Esophagus squamous epithelium (tissue), 5 donors: ENCODE measurements at regions not wholly inside any gene's neighbourhood (a gene's known extent, or its start where the extent isn't known, plus 50 kb on each side); places are given as distances from the start of the nearest gene placed in this dataset.
A peak's percentile ranks its signal among the peaks of the same experiment; 100 is the strongest.

Experiments
- DNase-seq: peaks from one replicate; lab custom pipeline; 2025; lab: John Stamatoyannopoulos, UW
- H3K27ac ChIP-seq, 4 donors: fragments of 200-600 bp; sonication (generic); one replicate each; pipeline ENCODE4 v1.5.1; 2016 to 2019; ENCODE audit warnings: mild to moderate bottlenecking in 1 of 4
- H3K27me3 ChIP-seq, 4 donors: fragments of 200-600 bp; sonication (generic); 1 replicate in 3 of 4; 2 replicates in 1 of 4; pipeline versions ENCODE4 v1.5.1 to v1.6.0; 2017 to 2021; ENCODE audit warnings: antibody characterized with exemption in 1 of 4
- H3K36me3 ChIP-seq, 3 donors: fragments of 200-600 bp; sonication (generic); one replicate each; pipeline ENCODE4 v1.5.1; 2016 to 2019
- H3K4me1 ChIP-seq, 3 donors: fragments of 200-600 bp; sonication (generic); one replicate each; pipeline ENCODE4 v1.5.1; 2017 to 2019
- H3K4me3 ChIP-seq, 4 donors: fragments of 200-600 bp; sonication (generic); 1 replicate in 3 of 4; 2 replicates in 1 of 4; pipeline ENCODE4 v1.5.1; 2016 to 2019; ENCODE audit warnings: mild to moderate bottlenecking in 2 of 4, moderate library complexity in 1 of 4
- H3K9me3 ChIP-seq, 3 donors: fragments of 200-600 bp; sonication (generic); one replicate each; pipeline ENCODE4 v1.5.1; 2016 to 2019
- CTCF ChIP-seq, 6 experiments: fragments of 450-650 bp in 4 of 6; fragments of 200-600 bp in 2 of 6; sonication (generic) in 2 of 6; IDR thresholded peaks; one replicate each; pipeline ENCODE4 v1.5.1; 2016 to 2019; ENCODE audit warnings: antibody characterized with exemption in 6 of 6, mild to moderate bottlenecking in 4 of 6, moderate library complexity in 4 of 6
- POLR2A ChIP-seq, 4 donors: fragments of 450-650 bp; IDR thresholded peaks; one replicate each; pipeline ENCODE4 v1.6.1; 2017; ENCODE audit warnings: antibody characterized with exemption in 4 of 4, mild to moderate bottlenecking in 4 of 4, moderate library complexity in 3 of 4
- WGBS, 2 donors: methylation state at CpG; one replicate each; pipeline ENCODE4 v1.1.5; 2018; 5-methylcytosine and 5-hydroxymethylcytosine counted together
- intact Hi-C: fragments of 100-400 bp; cut with DNase I; formaldehyde crosslinking; loops from one replicate; pipeline ENCODE4 v1.15.0; 2022
- donor health status: DM: yes; HTN: yes; CAD: no.

DNA sequence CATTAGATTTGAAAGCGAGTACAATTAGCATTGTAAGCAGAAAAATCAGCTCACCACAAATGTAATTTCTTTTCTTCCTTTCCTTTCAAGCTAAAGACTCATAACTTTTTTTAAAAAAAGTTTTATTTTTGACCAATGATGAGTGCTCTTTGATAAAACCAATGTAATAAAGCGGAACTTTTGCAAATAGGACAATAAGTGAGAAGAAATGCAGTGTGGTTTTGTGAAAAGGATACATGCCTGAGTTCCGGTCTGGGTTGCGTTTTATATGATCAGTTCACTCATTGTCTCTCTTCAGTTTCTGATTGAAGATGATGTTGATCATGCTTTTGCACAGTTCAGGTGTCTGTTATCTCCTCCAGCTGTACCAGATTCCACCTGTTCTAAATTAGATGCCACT is 274.4 kb downstream of the KLF12 start:
- 63 to 66% methylated on average over 4 of the region's 4 CpGs for WGBS, 2 donors
- intact Hi-C loops, result no loop called here
- TF ChIP-seq CTCF (IDR thresholded peaks at IDR 0.05) (no peak), POLR2A (IDR thresholded peaks at IDR 0.05) (no peak)
- H3K27ac ChIP-seq, result no peak overlapping the region
- H3K36me3 ChIP-seq, result no peaks in the 10 kb centered on the region
- H3K4me1 ChIP-seq, result no peaks in the 10 kb centered on the region
- H3K9me3 ChIP-seq, result no peaks in the 10 kb centered on the region
- DNase-seq, result no peak
- H3K27me3 ChIP-seq, result no peaks in the 10 kb centered on the region
- H3K4me3 ChIP-seq, result no peak overlapping the region

- no peak for TF ChIP-seq POLR2A (IDR thresholded peaks at IDR 0.05)
- TF ChIP-seq CTCF (IDR thresholded peaks at IDR 0.05), result no peak
- no peaks in the 10 kb centered on the region for H3K4me1 ChIP-seq
- no peaks in the 10 kb centered on the region for H3K27me3 ChIP-seq
- intact Hi-C loops, result no loop called here
- no peak for DNase-seq
- H3K27ac ChIP-seq, result no peak overlapping the region
- no peak overlapping the region for H3K4me3 ChIP-seq
- no peaks in the 10 kb centered on the region for H3K36me3 ChIP-seq
- H3K9me3 ChIP-seq, result no peaks in the 10 kb centered on the region
- 90 to 95% methylated on average over 2 of the region's 2 CpGs for WGBS, 2 donors
Measured at GRCh38 chr13:73857106-73857505, 277.1 kb downstream of the KLF12 start.

- no peak overlapping the region for H3K4me3 ChIP-seq
- intact Hi-C loops, result no loop called here
- TF ChIP-seq POLR2A (IDR thresholded peaks at IDR 0.05) (no peak), CTCF (IDR thresholded peaks at IDR 0.05) (no peak)
- no peak overlapping the region for H3K27ac ChIP-seq
- no peaks in the 10 kb centered on the region for H3K36me3 ChIP-seq
- no peaks in the 10 kb centered on the region for H3K4me1 ChIP-seq
- WGBS, 2 donors, result 77 to 83% methylated on average over 3 of the region's 3 CpGs
- no peak for DNase-seq
- H3K9me3 ChIP-seq, result no peaks in the 10 kb centered on the region
- H3K27me3 ChIP-seq, result no peaks in the 10 kb centered on the region
Measured at GRCh38 chr13:73851104-73851503, 283.1 kb downstream of the KLF12 start.

DNA sequence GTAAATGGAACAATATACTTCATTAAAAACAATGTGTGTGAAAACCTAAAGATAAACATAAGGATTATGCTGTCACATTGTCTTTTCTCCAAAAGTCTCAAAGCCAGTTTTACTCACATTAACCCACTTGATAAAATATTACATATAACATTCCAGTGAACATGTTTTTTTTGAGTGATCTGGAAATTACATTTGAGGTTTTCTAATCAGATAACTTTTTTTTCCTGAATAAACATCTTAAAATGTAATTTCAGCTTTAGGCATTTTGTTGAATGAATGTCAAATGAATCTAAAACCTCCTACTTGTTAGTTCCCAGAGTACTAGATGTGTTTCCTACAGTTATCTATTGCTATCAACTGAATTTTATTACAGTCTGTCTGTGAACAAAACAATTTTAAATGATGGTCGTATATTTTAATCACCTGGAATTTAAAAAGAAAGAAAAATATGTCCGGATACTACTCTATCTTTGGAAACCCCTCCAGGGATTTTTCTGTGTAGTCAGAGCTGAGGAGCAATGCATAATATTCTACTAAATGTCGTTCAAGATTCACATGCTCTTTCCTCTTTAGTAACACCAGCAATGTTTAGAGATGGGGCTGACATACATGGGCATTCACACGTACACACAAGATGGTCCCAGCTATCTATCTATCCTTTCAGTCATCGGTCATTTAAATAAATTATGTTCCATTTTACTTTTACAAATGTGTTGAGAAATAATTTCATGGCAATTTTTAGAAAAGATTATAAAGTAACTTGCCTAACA is 283.9 kb downstream of the KLF12 start:
- 59 to 70% methylated on average over 5 of the region's 5 CpGs for WGBS, 2 donors
- no peaks in the 10 kb centered on the region for H3K4me1 ChIP-seq
- intact Hi-C loops, result no loop called here
- no peak for TF ChIP-seq CTCF (IDR thresholded peaks at IDR 0.05)
- TF ChIP-seq POLR2A (IDR thresholded peaks at IDR 0.05), result no peak
- DNase-seq, result no peak
- H3K4me3 ChIP-seq, result no peak overlapping the region
- no peak overlapping the region for H3K27ac ChIP-seq
- H3K36me3 ChIP-seq, result no peaks in the 10 kb centered on the region
- H3K9me3 ChIP-seq, result no peaks in the 10 kb centered on the region
- H3K27me3 ChIP-seq, result no peaks in the 10 kb centered on the region

DNA sequence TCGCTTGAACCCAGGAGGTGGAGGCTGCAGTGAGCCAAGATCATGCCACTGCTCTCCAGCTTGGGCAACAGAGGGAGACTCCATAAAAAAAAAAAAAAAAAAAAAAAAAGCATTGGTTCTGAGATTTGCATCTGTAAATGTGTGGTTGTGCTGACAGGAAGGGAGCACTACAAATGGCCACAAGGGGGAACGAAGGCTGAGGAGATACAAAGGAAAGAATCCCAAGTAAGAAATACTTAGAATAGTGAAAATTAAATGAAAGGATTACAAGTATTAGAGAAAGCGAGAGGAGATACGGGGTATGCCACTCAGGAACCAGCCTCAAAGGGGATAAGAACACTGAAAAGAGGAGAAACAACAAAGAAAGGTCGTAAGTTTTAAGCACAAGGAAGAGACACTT is 284.9 kb downstream of the KLF12 start:
- intact Hi-C loops, result loop anchor here (10.0 kb wide), 1 partner anchor 1366 kb away; no protein-coding TSS in a partner anchor
- no peaks in the 10 kb centered on the region for H3K27me3 ChIP-seq
- no peaks in the 10 kb centered on the region for H3K9me3 ChIP-seq
- no peaks in the 10 kb centered on the region for H3K36me3 ChIP-seq
- no peak overlapping the region for H3K27ac ChIP-seq
- DNase-seq, result no peak
- H3K4me3 ChIP-seq, result no peak overlapping the region
- H3K4me1 ChIP-seq, result no peaks in the 10 kb centered on the region
- TF ChIP-seq CTCF (IDR thresholded peaks at IDR 0.05), result peak in 2 of 6 experiments; percentile 19 to 25
- no peak for TF ChIP-seq POLR2A (IDR thresholded peaks at IDR 0.05)
- WGBS, 2 donors, result 69 to 71% methylated on average over 5 of the region's 5 CpGs
